Endothelial cell of umbilical vein (primary cell): ENCODE measurements at regions not wholly inside any gene's neighbourhood (a gene's known extent, or its start where the extent isn't known, plus 50 kb on each side); places are given as distances from the start of the nearest gene placed in this dataset.

Experiments
- BruUV-seq: library from RNA; stranded (reverse); fragments of 400-500 nt; replicated peaks from 2 replicates; lab custom pipeline; 2021; lab: Mats Ljungman, UMichigan
- CTCF ChIA-PET: fragments of 300-600, 350-600 bp; sonication (Branson Sonifier 250); formaldehyde crosslinking; loops from one replicate; lab custom pipeline; 2021; ENCODE audit warnings: antibody characterized with exemption, inconsistent platforms; lab: Charles Lee
- POLR2A ChIA-PET: fragments of 300-600, 350-600 bp; sonication (Branson Sonifier 250); formaldehyde crosslinking; loops from one replicate; lab custom pipeline; 2021; ENCODE audit warnings: antibody characterized with exemption, inconsistent platforms; lab: Charles Lee
- DNase-seq: peaks from one replicate; pipeline ENCODE4 v3.0.0-alpha.2; 2011; ENCODE audit warnings: low read depth, low spot score
- FAIRE-seq: peaks from 2 replicates; lab custom pipeline; 2011; peaks lifted over from hg19 to GRCh38; lab: Jason Lieb, UNC
- H2AFZ ChIP-seq: 2 replicates; pipeline ENCODE4 v1.6.0; 2012; ENCODE audit warnings: low read depth, low read length, control low read depth, inconsistent platforms
- H3K27ac ChIP-seq: 2 replicates; pipeline ENCODE4 v1.5.1; 2011; ENCODE audit warnings: low read depth, mild to moderate bottlenecking, control low read depth, low read length, moderate library complexity; ENCODE audit not compliant: insufficient read depth
- H3K27me3 ChIP-seq, 2 experiments: 2 replicates each; pipeline versions ENCODE4 v1.6.0 to v1.6.1; 2011; ENCODE audit warnings: low read length in 2 of 2, mixed read lengths in 1 of 2; ENCODE audit not compliant: control insufficient read depth in 2 of 2, insufficient read depth in 2 of 2
- H3K36me3 ChIP-seq, 2 experiments: 2 replicates in 1 of 2; 3 replicates in 1 of 2; pipeline ENCODE4 v1.5.1; 2011; ENCODE audit warnings: low read length in 2 of 2, mild to moderate bottlenecking in 1 of 2, moderate library complexity in 1 of 2; ENCODE audit not compliant: control insufficient read depth in 2 of 2, insufficient read depth in 2 of 2; ENCODE audit errors: extremely low read depth in 1 of 2
- H3K4me1 ChIP-seq: 3 replicates; pipeline ENCODE4 v1.5.1; 2011; ENCODE audit warnings: mild to moderate bottlenecking, low read length; ENCODE audit not compliant: control insufficient read depth, insufficient read depth; ENCODE audit errors: extremely low read depth
- H3K4me2 ChIP-seq: 2 replicates; pipeline ENCODE4 v1.6.1; 2011; ENCODE audit warnings: low read length, control low read depth, mixed read lengths; ENCODE audit not compliant: insufficient read depth
- H3K4me3 ChIP-seq, 3 experiments: fragments of 200-600 bp in 1 of 3; sonication (generic), shearing (Covaris generic) in 1 of 3; replicated peaks in 1 of 3; 2 replicates each; pipeline ENCODE4 v1.5.1; 2011 to 2016; ENCODE audit warnings: control low read depth in 3 of 3, low read length in 3 of 3, mild to moderate bottlenecking in 2 of 3, inconsistent platforms in 1 of 3, low read depth in 1 of 3, moderate library complexity in 1 of 3; ENCODE audit not compliant: insufficient read depth in 1 of 3
- H3K79me2 ChIP-seq: 2 replicates; pipeline ENCODE4 v1.6.0; 2012; ENCODE audit warnings: low read length, inconsistent platforms; ENCODE audit not compliant: control insufficient read depth, insufficient read depth
- H3K9ac ChIP-seq: replicated peaks from 2 replicates; pipeline ENCODE3; 2011; ENCODE audit warnings: low read length, control low read depth; ENCODE audit not compliant: insufficient read depth; ENCODE audit errors: extremely low read depth
- H3K9me1 ChIP-seq: replicated peaks from 3 replicates; pipeline ENCODE4 v1.6.0; 2011; ENCODE audit warnings: mild to moderate bottlenecking, low read length; ENCODE audit not compliant: control insufficient read depth, insufficient read depth; ENCODE audit errors: extremely low read depth
- H3K9me3 ChIP-seq: replicated peaks from 2 replicates; pipeline ENCODE4 v1.5.1; 2012; ENCODE audit warnings: low read length, inconsistent platforms; ENCODE audit not compliant: control insufficient read depth, insufficient read depth
- H4K20me1 ChIP-seq: replicated peaks from 2 replicates; pipeline ENCODE3; 2011; ENCODE audit warnings: mild to moderate bottlenecking, low read length; ENCODE audit not compliant: control insufficient read depth, insufficient read depth; ENCODE audit errors: extremely low read depth
- CTCF ChIP-seq, 2 donors: IDR thresholded peaks; 1 replicate in 1 of 2; 2 replicates in 1 of 2; pipeline ENCODE4 v1.5.1; 2011; ENCODE audit warnings: low read length in 2 of 2, mild to moderate bottlenecking in 2 of 2, moderate library complexity in 2 of 2, control low read depth in 1 of 2, inconsistent platforms in 1 of 2, low read depth in 1 of 2; ENCODE audit not compliant: insufficient read depth in 1 of 2; ENCODE audit errors: extremely low read depth in 1 of 2
- EZH2 ChIP-seq: IDR thresholded peaks from 2 replicates; pipeline ENCODE4 v1.6.1; 2012; ENCODE audit warnings: borderline replicate concordance, low read depth, mild to moderate bottlenecking, moderate library complexity, low read length, inconsistent platforms; ENCODE audit not compliant: severe bottlenecking
- FOS ChIP-seq: IDR thresholded peaks from 2 replicates; pipeline ENCODE4 v1.6.1; 2011; ENCODE audit warnings: mild to moderate bottlenecking, low read length, moderate library complexity, borderline replicate concordance; ENCODE audit not compliant: insufficient read depth
- GATA2 ChIP-seq: IDR thresholded peaks from 2 replicates; pipeline ENCODE4 v1.7.0; 2011; ENCODE audit warnings: low read depth, mild to moderate bottlenecking, moderate library complexity, mixed read lengths, low read length; ENCODE audit not compliant: insufficient read length, insufficient read depth
- JUN ChIP-seq: IDR thresholded peaks from 2 replicates; pipeline ENCODE4 v1.6.1; 2011; ENCODE audit warnings: borderline replicate concordance, low read depth; ENCODE audit not compliant: insufficient read length, insufficient read depth
- MAX ChIP-seq: IDR thresholded peaks from 2 replicates; pipeline ENCODE4 v1.6.1; 2011; ENCODE audit not compliant: insufficient read depth, insufficient read length
- MYC ChIP-seq: IDR thresholded peaks from one replicate; pipeline ENCODE4 v1.6.1; 2011; ENCODE audit warnings: mild to moderate bottlenecking, low read depth, low read length
- POLR2A ChIP-seq: IDR thresholded peaks from 2 replicates; pipeline ENCODE4 v1.6.1; 2012; ENCODE audit warnings: low read depth, mild to moderate bottlenecking, control low read depth, low read length
- POLR2AphosphoS5 ChIP-seq: IDR thresholded peaks from 2 replicates; pipeline ENCODE4 v1.6.1; 2012; ENCODE audit warnings: low read depth, mild to moderate bottlenecking, control low read depth, low read length, moderate library complexity; ENCODE audit not compliant: insufficient read depth
- dilution Hi-C: fragments of 300-500 bp; cut with MboI; formaldehyde crosslinking; loops from one replicate; pipeline ENCODE4 v1.15.0; 2019; ENCODE audit warnings: low sequenced_read_pairs; ENCODE audit not compliant: extremely low pct_ligation_motif_present
- intact Hi-C: fragments of 100-400 bp; cut with micrococcal nuclease; formaldehyde crosslinking; loops from one replicate; pipeline ENCODE4 v1.10.0; 2022

DNA sequence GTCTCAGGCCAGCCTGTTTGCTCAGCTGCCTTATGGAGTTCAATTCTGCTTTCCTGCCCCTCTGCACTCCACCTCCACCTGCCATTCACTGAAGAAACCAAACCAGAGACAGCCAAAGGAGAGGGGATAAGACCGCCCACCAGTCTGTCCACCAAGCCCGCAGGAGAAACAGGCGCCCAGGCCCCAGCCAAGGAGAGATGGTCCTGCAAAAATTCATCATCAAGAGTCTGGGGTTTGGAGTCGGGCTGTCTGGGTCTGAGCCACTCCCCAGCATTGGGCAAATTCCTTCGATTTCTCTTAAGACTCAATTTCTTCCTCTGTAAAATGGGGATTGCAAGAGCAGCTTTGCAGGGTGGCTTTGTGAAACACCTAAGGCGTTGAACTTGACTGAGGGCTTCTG lies 121.4 kb upstream of the RUNX3 start:
- intact Hi-C loops (no loop called here), dilution Hi-C loops (no loop called here)
- no peak overlapping the region for H3K4me3 ChIP-seq
- no peak overlapping the region for H3K27ac ChIP-seq
- TF ChIP-seq POLR2AphosphoS5 = no peak
- no peak for TF ChIP-seq POLR2A
- ChIA-PET CTCF (no interaction called here), POLR2A (interaction anchor here (0.6 kb wide), 1 partner anchor 29 kb away, joined by 3 read pairs; no protein-coding TSS in a partner anchor)
- no peaks in the 10 kb centered on the region for H3K9me1 ChIP-seq
- no peak overlapping the region for H3K4me2 ChIP-seq
- H3K36me3 ChIP-seq = no peaks in the 10 kb centered on the region
- H3K9ac ChIP-seq = no peak overlapping the region
- DNase-seq (no peak), FAIRE-seq (no peak)
- BruUV-seq = no TSS peak
- H3K4me1 ChIP-seq = no peaks in the 10 kb centered on the region
- no peaks in the 10 kb centered on the region for H4K20me1 ChIP-seq
- H3K79me2 ChIP-seq = no peaks in the 10 kb centered on the region
- no peak overlapping the region for H2AFZ ChIP-seq
- no peaks in the 10 kb centered on the region for H3K9me3 ChIP-seq
- no peaks in the 10 kb centered on the region for H3K27me3 ChIP-seq

- ChIA-PET CTCF (interaction anchor here (0.6 kb wide), 1 partner anchor 13 kb away, joined by 3 read pairs; no protein-coding TSS in a partner anchor), POLR2A (no interaction called here)
- no peaks in the 10 kb centered on the region for H3K9me1 ChIP-seq
- H3K9ac ChIP-seq = no peak overlapping the region
- H3K27ac ChIP-seq = no peak overlapping the region
- no peak overlapping the region for H3K4me2 ChIP-seq
- TF ChIP-seq CTCF (IDR thresholded peaks at IDR 0.05; ENCODE audit: extremely low read depth in 1 of 2, insufficient read depth in 1 of 2, low read depth in 1 of 2, low read length in 2 of 2) = no peak
- TF ChIP-seq GATA2 = no peak
- no peak for TF ChIP-seq MYC
- no peak for TF ChIP-seq POLR2AphosphoS5
- no peak for TF ChIP-seq JUN
- TF ChIP-seq POLR2A = no peak
- no peak for TF ChIP-seq EZH2
- no peak for TF ChIP-seq MAX
- no peak for TF ChIP-seq FOS
- intact Hi-C loops = no loop called here
- H3K36me3 ChIP-seq = no peaks in the 10 kb centered on the region
- H3K27me3 ChIP-seq = no peaks in the 10 kb centered on the region
- no peak for FAIRE-seq
- H3K4me3 ChIP-seq = no peak overlapping the region
- BruUV-seq = no TSS peak
- dilution Hi-C loops = no loop called here
- H4K20me1 ChIP-seq = no peaks in the 10 kb centered on the region
- no peaks in the 10 kb centered on the region for H3K4me1 ChIP-seq
- H3K9me3 ChIP-seq = no peaks in the 10 kb centered on the region
- no peak overlapping the region for H2AFZ ChIP-seq
- H3K79me2 ChIP-seq = no peaks in the 10 kb centered on the region
- DNase-seq = no peak
These were observed 120.1 kb upstream of the RUNX3 start for GRCh38 chr1:25050165-25050564.
